ENCODE measurements at regions not wholly inside any gene's neighbourhood (a gene's known extent, or its start where the extent isn't known, plus 50 kb on each side); places are given as distances from the start of the nearest gene placed in this dataset.

DNA sequence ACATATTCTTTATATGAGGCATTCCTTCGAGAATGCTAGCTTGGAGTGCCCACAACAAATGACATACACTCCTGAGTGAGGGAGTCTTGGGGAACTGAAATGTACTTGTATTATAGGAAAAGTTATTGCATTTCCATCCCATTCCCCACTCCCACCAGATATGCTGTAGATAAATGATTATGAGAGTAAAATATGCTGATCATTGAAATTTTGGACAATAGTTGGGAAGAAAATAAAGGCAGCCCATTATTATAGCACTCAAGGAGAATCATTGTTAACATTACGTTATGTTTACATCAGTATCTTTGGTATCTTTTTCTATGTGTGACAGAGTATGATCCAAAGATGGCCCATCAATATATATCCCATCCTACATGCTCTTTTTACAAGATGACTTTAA is 194.4 kb downstream of the GATA3 start:
- Histone ChIP-seq H2BK15ac (ENCODE audit: low read length) (no peak overlapping the region), H3K4me1 (ENCODE audit: control insufficient read depth in 2 of 2, insufficient read depth in 1 of 2, low read depth in 1 of 2, low read length in 2 of 2) (no peaks in the 10 kb centered on the region)

DNA sequence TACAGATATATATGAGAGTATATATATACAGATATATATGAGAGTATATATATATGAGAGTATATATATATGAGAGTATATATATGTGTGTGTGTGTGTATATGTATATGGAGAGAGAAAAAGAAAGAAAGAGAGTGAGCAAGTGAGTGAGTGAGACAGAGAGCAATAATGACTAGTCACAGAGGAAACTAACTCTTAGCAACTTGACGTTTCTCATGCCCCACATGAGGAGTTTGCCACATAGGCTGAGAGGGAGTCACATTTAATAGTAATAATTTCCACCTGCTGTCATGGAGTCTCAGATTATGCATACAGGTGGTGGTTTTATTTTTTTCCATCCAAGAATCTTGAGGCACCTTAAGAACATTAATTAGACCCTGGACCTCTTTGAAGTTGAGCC is 199.9 kb downstream of the GATA3 start:
- no peaks in the 10 kb centered on the region for H3K27me3 ChIP-seq (ENCODE audit: control insufficient read depth in 3 of 3, insufficient read depth in 3 of 3, low read depth in 1 of 3, low read length in 3 of 3)
- no peak overlapping the region for H2BK5ac ChIP-seq (ENCODE audit: low read length)
- no peak for DNase-seq (ENCODE audit: low spot score)
- no peaks in the 10 kb centered on the region for H3K79me1 ChIP-seq (ENCODE audit: low read depth, low read length)
- H4K91ac ChIP-seq (ENCODE audit: low read depth, low read length, poor library complexity) = no peak overlapping the region
- H3K4me1 ChIP-seq (ENCODE audit: control insufficient read depth in 2 of 2, insufficient read depth in 1 of 2, low read depth in 1 of 2, low read length in 2 of 2) = no peaks in the 10 kb centered on the region
- no peak overlapping the region for H2BK120ac ChIP-seq (ENCODE audit: low read depth, low read length)
- no CpG with 5 or more reads among the region's 1 CpG for WGBS, 2 donors (ENCODE audit: extremely low coverage in 2 of 2, insufficient read length in 2 of 2, insufficient replicate concordance in 1 of 2)
- no peak overlapping the region for H3K14ac ChIP-seq (ENCODE audit: low read length)
- H3K4ac ChIP-seq (ENCODE audit: low read length) = no peak overlapping the region
- no peak overlapping the region for H3K27ac ChIP-seq (replicated peaks; ENCODE audit: low read length)
- H3K4me2 ChIP-seq (ENCODE audit: insufficient read depth, low read length, poor library complexity, severe bottlenecking) = no peak overlapping the region
- no peak overlapping the region for H3K4me3 ChIP-seq (ENCODE audit: low read length in 2 of 2)
- H2AK5ac ChIP-seq (ENCODE audit: low read depth, low read length) = no peak overlapping the region
- no peaks in the 10 kb centered on the region for H3K9me3 ChIP-seq (replicated peaks in 1 of 2; ENCODE audit: control insufficient read depth in 2 of 2, insufficient read depth in 1 of 2, low read depth in 1 of 2, low read length in 2 of 2)
- H2BK12ac ChIP-seq (ENCODE audit: low read length) = no peak overlapping the region
- H3K23ac ChIP-seq (ENCODE audit: low read depth, low read length, poor library complexity) = no peak overlapping the region
- no peaks in the 10 kb centered on the region for H3K36me3 ChIP-seq (replicated peaks in 1 of 2; ENCODE audit: control insufficient read depth in 2 of 2, insufficient read depth in 2 of 2, low read length in 2 of 2)
- H3K18ac ChIP-seq (ENCODE audit: low read length) = no peak overlapping the region
- no peak overlapping the region for H3K9ac ChIP-seq (ENCODE audit: low read depth, low read length, poor library complexity)
- no peak overlapping the region for H2BK15ac ChIP-seq (ENCODE audit: low read length)
- H2AFZ ChIP-seq (ENCODE audit: low read length) = no peak overlapping the region
- no peak overlapping the region for H4K8ac ChIP-seq (ENCODE audit: low read depth, low read length)

More for the DNA sequence above, 194.4 kb downstream of the GATA3 start:
- Histone ChIP-seq H3K27me3 (ENCODE audit: control insufficient read depth in 3 of 3, insufficient read depth in 3 of 3, low read depth in 1 of 3, low read length in 3 of 3) (no peaks in the 10 kb centered on the region), H3K9ac (ENCODE audit: low read depth, low read length, poor library complexity) (no peak overlapping the region), H3K4ac (ENCODE audit: low read length) (no peak overlapping the region), H2BK5ac (ENCODE audit: low read length) (no peak overlapping the region), H2AK5ac (ENCODE audit: low read depth, low read length) (no peak overlapping the region), H3K27ac (replicated peaks; ENCODE audit: low read length) (no peak overlapping the region), H3K4me2 (ENCODE audit: insufficient read depth, low read length, poor library complexity, severe bottlenecking) (no peak overlapping the region), H4K91ac (ENCODE audit: low read depth, low read length, poor library complexity) (no peak overlapping the region), H3K18ac (ENCODE audit: low read length) (no peak overlapping the region), H4K8ac (ENCODE audit: low read depth, low read length) (no peak overlapping the region), H3K14ac (ENCODE audit: low read length) (no peak overlapping the region), H2AFZ (ENCODE audit: low read length) (no peak overlapping the region), H3K9me3 (replicated peaks in 1 of 2; ENCODE audit: control insufficient read depth in 2 of 2, insufficient read depth in 1 of 2, low read depth in 1 of 2, low read length in 2 of 2) (peaks cover 0 to 4% of the 10 kb centered on the region in 2 donors), H3K36me3 (replicated peaks in 1 of 2; ENCODE audit: control insufficient read depth in 2 of 2, insufficient read depth in 2 of 2, low read length in 2 of 2) (no peaks in the 10 kb centered on the region), H2BK12ac (ENCODE audit: low read length) (no peak overlapping the region), H2BK120ac (ENCODE audit: low read depth, low read length) (no peak overlapping the region), H3K4me3 (ENCODE audit: low read length in 2 of 2) (no peak overlapping the region), H3K23ac (ENCODE audit: low read depth, low read length, poor library complexity) (no peak overlapping the region), H3K79me1 (ENCODE audit: low read depth, low read length) (no peaks in the 10 kb centered on the region)
- WGBS, 2 donors (ENCODE audit: extremely low coverage in 2 of 2, insufficient read length in 2 of 2, insufficient replicate concordance in 1 of 2) = no CpG with 5 or more reads among the region's 2 CpGs
- DNase-seq (ENCODE audit: low spot score) = no peak

DNA sequence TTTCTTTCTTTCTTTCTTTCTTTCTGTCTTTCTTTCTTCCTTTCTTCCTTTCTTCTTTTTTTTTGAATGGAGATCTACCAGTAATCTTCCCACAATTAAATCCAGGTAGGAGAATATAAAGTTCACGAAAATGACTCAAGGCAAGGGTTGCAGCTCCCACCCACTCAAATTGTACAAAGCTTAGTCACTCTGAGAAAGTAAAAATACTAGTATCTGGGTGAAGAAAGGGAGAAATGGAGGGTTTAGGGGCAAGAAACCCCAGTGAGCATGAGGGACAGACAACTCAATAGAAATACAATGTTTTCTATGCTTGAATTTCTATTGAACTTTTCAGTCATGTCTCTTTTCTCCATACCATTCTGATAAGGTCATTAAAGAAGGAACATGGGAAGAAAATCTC is 200.8 kb downstream of the GATA3 start:
- Histone ChIP-seq H3K9me3 (replicated peaks in 1 of 2; ENCODE audit: control insufficient read depth in 2 of 2, insufficient read depth in 1 of 2, low read depth in 1 of 2, low read length in 2 of 2) (no peaks in the 10 kb centered on the region), H3K23ac (ENCODE audit: low read depth, low read length, poor library complexity) (no peak overlapping the region), H2AFZ (ENCODE audit: low read length) (no peak overlapping the region), H2BK15ac (ENCODE audit: low read length) (no peak overlapping the region), H2AK5ac (ENCODE audit: low read depth, low read length) (no peak overlapping the region), H3K79me1 (ENCODE audit: low read depth, low read length) (no peaks in the 10 kb centered on the region), H3K18ac (ENCODE audit: low read length) (no peak overlapping the region), H3K4me2 (ENCODE audit: insufficient read depth, low read length, poor library complexity, severe bottlenecking) (no peak overlapping the region), H3K4me1 (ENCODE audit: control insufficient read depth in 2 of 2, insufficient read depth in 1 of 2, low read depth in 1 of 2, low read length in 2 of 2) (no peaks in the 10 kb centered on the region), H2BK12ac (ENCODE audit: low read length) (no peak overlapping the region), H4K8ac (ENCODE audit: low read depth, low read length) (no peak overlapping the region), H3K14ac (ENCODE audit: low read length) (no peak overlapping the region), H3K9ac (ENCODE audit: low read depth, low read length, poor library complexity) (no peak overlapping the region), H3K27ac (replicated peaks; ENCODE audit: low read length) (no peak overlapping the region), H3K27me3 (ENCODE audit: control insufficient read depth in 3 of 3, insufficient read depth in 3 of 3, low read depth in 1 of 3, low read length in 3 of 3) (no peaks in the 10 kb centered on the region), H3K4ac (ENCODE audit: low read length) (no peak overlapping the region), H3K36me3 (replicated peaks in 1 of 2; ENCODE audit: control insufficient read depth in 2 of 2, insufficient read depth in 2 of 2, low read length in 2 of 2) (no peaks in the 10 kb centered on the region), H2BK120ac (ENCODE audit: low read depth, low read length) (no peak overlapping the region), H3K4me3 (ENCODE audit: low read length in 2 of 2) (no peak overlapping the region), H4K91ac (ENCODE audit: low read depth, low read length, poor library complexity) (no peak overlapping the region), H2BK5ac (ENCODE audit: low read length) (no peak overlapping the region)
- WGBS, 2 donors (ENCODE audit: extremely low coverage in 2 of 2, insufficient read length in 2 of 2, insufficient replicate concordance in 1 of 2) = no CpG with 5 or more reads among the region's 1 CpG
- no peak for DNase-seq (ENCODE audit: low spot score)

- no CpG with 5 or more reads among the region's 16 CpGs for WGBS, 2 donors (ENCODE audit: extremely low coverage in 2 of 2, insufficient read length in 2 of 2, insufficient replicate concordance in 1 of 2)
- H3K9ac ChIP-seq (ENCODE audit: low read depth, low read length, poor library complexity) = no peak overlapping the region
Measured at GRCh38 chr10:8260645-8261044, 206.2 kb downstream of the GATA3 start.

More at GRCh38 chr10:8260645-8261044, 206.2 kb downstream of the GATA3 start:
- no peak overlapping the region for H3K4me3 ChIP-seq (ENCODE audit: low read length in 2 of 2)
- H3K27me3 ChIP-seq (ENCODE audit: control insufficient read depth in 3 of 3, insufficient read depth in 3 of 3, low read depth in 1 of 3, low read length in 3 of 3) = no peaks in the 10 kb centered on the region
- no peak overlapping the region for H3K14ac ChIP-seq (ENCODE audit: low read length)
- H3K9me3 ChIP-seq (replicated peaks in 1 of 2; ENCODE audit: control insufficient read depth in 2 of 2, insufficient read depth in 1 of 2, low read depth in 1 of 2, low read length in 2 of 2) = no peaks in the 10 kb centered on the region
- no peak overlapping the region for H4K8ac ChIP-seq (ENCODE audit: low read depth, low read length)
- no peaks in the 10 kb centered on the region for H3K79me1 ChIP-seq (ENCODE audit: low read depth, low read length)
- H3K4ac ChIP-seq (ENCODE audit: low read length) = no peak overlapping the region
- H2BK5ac ChIP-seq (ENCODE audit: low read length) = no peak overlapping the region
- H2AFZ ChIP-seq (ENCODE audit: low read length) = no peak overlapping the region
- no peak overlapping the region for H2AK5ac ChIP-seq (ENCODE audit: low read depth, low read length)
- no peak overlapping the region for H3K27ac ChIP-seq (replicated peaks; ENCODE audit: low read length)
- no peak overlapping the region for H2BK12ac ChIP-seq (ENCODE audit: low read length)
- H4K91ac ChIP-seq (ENCODE audit: low read depth, low read length, poor library complexity) = no peak overlapping the region
- no peaks in the 10 kb centered on the region for H3K4me1 ChIP-seq (ENCODE audit: control insufficient read depth in 2 of 2, insufficient read depth in 1 of 2, low read depth in 1 of 2, low read length in 2 of 2)
- H2BK120ac ChIP-seq (ENCODE audit: low read depth, low read length) = no peak overlapping the region
- H3K18ac ChIP-seq (ENCODE audit: low read length) = no peak overlapping the region
- no peak overlapping the region for H3K4me2 ChIP-seq (ENCODE audit: insufficient read depth, low read length, poor library complexity, severe bottlenecking)
- H2BK15ac ChIP-seq (ENCODE audit: low read length) = no peak overlapping the region
- no peak for DNase-seq (ENCODE audit: low spot score)
- no peak overlapping the region for H3K23ac ChIP-seq (ENCODE audit: low read depth, low read length, poor library complexity)
- no peaks in the 10 kb centered on the region for H3K36me3 ChIP-seq (replicated peaks in 1 of 2; ENCODE audit: control insufficient read depth in 2 of 2, insufficient read depth in 2 of 2, low read length in 2 of 2)

Measured in neuronal stem cell (in vitro differentiated cells).